Non-pigmented ciliary epithelial cell (primary cell): ENCODE measurements at regions not wholly inside any gene's neighbourhood (a gene's known extent, or its start where the extent isn't known, plus 50 kb on each side); places are given as distances from the start of the nearest gene placed in this dataset.
"Not testable (repeated sequence)": the region's sequence is repeated elsewhere in the genome, so short reads cannot be mapped to it uniquely, and the experiment has no call there.

Experiments used
- DNase-seq: peaks from one replicate; pipeline ENCODE4 v3.0.0-alpha.2; 2010; ENCODE audit warnings: low read depth

DNA sequence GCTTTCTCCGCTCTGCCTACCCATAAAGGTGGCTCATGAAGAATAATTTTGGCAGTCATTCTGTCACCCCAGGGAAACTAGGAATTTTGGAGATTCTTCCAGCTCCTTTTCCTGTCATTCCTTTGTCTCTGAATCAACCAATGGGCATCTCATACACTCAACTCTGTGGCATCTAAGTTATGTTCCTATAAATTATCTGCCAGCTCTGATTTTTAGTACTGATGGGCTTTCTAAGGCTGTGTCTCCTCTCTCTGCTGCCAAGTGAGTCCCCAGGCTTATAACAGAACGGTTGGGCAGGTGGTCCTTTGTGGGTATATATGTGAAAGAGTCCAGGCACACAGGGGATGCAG lies 226.8 kb downstream of the NMUR2 start:
- no peak for DNase-seq

DNA sequence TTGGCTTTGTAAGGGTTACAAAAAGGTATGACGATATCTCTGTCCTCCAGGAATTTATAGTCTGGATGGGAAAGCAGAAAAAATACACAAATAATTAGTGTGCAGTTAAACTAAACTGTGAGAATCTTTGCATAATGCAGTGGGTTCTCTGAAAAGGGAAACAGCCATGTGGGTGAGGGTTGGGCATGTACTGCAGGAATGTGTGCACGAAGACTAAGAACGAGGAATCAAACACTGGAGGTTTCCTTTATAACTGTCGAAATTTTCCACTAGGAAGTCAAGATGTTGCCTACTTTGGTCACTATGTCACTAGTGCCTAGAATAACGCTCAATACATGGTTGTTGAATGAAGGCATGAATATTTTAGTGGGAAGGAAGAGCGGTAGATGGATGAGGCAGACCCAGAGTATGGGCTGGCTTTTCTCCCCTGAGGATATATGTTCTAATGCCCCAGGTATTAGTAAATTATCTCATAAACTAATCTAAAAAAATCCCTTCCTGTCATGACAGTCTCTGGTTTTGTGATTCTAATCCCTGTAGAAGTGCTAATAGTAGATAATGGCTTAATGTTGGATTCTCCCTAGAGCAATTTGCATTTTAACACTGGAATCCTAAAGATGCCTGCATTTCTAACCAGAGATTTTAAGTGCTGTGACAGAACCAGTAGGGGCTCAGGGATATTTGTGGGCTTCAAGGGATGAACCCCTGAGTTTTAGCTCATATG lies 227.3 kb downstream of the NMUR2 start:
- DNase-seq: no peak

- no peak for DNase-seq
These were observed 233.2 kb downstream of the NMUR2 start for GRCh38 chr5:152171888-152172287.

DNA sequence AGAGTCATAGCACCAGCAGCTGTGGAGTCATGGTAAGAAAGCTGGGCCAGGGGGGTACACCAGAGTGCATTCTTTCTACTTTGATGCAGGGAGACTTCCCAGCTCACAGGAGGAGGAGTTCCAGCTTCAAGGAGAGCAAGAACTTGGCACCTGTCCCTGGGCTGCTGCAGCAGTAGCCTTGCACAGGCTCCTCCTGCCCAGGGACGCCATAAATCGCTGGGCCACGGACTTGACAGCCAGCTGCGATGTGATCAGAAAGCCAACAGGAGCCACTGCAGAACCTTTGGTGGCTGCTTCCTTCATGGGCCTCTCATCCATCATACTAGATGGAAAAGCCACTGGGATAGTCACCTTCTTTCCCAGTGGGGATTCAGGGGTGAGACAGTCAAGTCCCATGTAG lies 234.7 kb downstream of the NMUR2 start:
- no peak for DNase-seq

- DNase-seq: no peak
These were observed 240.2 kb upstream of the GLRA1 start for GRCh38 chr5:152164860-152165259.

- DNase-seq: not testable (repeated sequence)
These were observed 235.2 kb upstream of the GLRA1 start for GRCh38 chr5:152159894-152160293.

GRCh38 chr5:152154452-152154851 lies 229.8 kb upstream of the GLRA1 start:
- not testable (repeated sequence) for DNase-seq

DNA sequence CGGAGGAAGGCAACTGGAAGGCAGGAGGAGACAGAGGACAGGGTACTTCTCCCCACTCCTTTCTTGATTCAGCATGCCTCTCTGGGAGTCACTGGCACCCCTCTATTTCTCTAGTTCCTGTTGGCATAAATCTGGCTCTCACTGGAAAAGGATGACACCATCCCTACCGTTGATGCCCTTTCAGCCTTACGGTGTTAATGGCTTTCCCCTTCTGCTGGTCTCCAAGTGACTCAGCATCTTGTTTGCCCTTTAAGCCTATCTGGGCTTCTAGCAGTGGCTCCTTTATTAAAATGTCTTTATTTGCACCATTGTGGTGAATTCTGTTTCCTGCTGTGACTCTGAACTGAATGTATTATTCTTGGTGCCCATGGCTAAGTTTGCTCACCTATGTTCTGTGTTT lies 227.3 kb upstream of the GLRA1 start:
- DNase-seq: no peak

GRCh38 chr5:152151113-152151512 lies 226.5 kb upstream of the GLRA1 start:
- no peak for DNase-seq

DNA sequence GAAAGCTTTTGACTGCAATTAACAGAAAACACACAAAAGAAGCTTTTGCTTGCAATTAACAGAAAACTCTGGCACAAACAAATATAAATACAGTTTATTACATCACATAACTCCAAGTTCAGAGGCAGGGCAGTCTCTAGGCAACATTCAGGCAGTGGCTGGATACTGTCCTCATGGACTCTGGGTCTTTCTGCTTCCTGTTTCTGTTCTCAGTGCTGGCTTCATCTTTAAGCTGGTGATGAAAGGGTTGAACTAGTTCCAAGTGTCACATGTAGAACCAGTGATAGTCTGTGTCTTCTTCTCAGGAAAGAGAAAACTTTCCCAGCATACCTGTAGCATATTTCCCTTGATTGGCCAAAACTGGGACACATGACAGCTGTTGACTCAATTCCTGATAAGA lies 222.6 kb upstream of the GLRA1 start:
- DNase-seq: no peak

DNA sequence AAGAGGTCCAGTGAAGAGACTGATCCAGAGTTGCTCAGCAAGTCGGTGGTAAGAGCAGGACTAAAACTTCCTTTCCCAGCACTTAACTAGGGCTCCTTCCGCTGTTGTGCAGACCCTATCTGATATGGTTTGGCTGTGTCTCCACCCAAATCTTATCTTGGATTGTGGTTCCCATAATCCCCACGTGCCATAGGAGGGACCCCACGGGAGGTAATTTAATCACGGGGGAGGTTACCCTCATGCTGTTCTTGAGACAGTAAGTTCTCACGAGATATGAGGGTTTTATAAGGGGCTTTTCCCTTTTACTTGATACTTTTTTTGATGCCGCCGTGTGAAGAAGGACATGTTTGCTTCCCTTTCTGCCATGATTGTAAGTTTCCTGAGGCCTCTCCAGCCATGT lies 221.9 kb upstream of the GLRA1 start:
- no peak for DNase-seq

DNA sequence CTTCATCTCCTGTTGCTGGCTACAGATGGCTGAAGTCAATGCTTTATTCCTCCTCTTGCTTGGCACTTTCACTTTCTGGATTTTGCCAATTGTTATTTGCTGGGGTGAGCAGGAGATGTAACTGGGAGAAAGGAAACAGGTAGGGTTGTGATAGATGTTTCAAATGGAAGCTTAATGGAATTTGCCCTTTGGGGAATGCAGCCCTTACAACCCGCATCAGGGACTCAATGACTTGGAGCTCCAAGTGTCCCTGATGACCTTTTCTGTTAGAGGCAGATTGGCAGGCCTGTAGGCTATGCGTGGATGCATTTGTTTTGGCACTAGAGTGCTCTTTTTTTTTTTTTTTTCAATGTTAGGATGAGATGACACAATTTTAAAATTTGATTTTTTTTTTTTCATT lies 219.9 kb upstream of the GLRA1 start:
- DNase-seq: no peak

GRCh38 chr5:152144030-152144429 lies 219.4 kb upstream of the GLRA1 start:
- no peak for DNase-seq

DNA sequence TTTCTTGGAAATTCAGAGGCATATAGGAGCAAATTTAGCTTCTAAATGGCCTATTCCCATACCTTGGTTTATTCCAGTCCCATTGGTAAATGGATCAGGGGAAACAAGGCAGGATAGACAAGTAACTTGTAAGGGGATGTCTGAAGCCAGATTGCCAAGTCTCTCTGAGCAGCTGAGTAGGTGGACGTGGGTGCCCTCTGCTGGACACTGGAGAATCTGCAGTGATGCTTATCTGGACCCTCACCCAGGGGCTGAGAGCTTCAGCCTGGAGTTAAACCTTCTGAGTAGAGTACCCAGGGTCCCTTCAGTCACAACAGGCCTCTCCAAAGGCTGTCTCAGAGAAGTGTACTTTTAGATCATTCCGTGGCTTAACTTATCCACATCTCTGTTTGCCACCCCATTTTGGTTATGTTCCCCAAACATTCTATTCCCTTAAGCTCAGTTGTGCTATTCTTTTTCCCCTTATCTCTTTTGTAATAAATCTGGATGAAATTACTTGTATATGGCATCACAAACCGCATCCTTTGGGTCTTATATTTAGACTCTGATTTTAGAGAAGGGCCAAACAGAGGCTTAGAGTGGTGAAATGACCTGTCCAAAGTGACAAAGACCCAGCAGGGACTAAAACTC lies 218.3 kb upstream of the GLRA1 start:
- peak; percentile 8 for DNase-seq

- DNase-seq: no peak
These were observed 215.7 kb upstream of the GLRA1 start for GRCh38 chr5:152140347-152140746.

DNA sequence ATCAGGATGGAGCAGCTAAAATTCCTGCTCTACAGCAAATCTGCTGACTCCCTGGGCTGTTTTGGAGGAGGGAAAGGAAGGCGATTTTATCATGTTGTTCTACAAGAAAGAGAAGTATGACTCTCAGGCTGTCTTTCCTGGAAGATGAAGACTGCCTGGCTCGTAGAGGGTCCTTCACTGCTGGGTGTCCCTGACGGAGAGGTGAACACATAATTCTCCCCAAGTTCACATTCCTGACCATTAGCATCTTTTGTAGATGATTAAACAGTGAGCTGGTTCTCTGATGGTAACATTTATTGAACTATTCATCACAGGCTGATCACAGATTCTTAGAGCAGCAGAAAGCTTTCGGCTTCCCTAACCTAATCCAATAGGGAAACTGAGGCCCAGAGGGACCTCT lies 212.4 kb upstream of the GLRA1 start:
- DNase-seq: no peak

DNA sequence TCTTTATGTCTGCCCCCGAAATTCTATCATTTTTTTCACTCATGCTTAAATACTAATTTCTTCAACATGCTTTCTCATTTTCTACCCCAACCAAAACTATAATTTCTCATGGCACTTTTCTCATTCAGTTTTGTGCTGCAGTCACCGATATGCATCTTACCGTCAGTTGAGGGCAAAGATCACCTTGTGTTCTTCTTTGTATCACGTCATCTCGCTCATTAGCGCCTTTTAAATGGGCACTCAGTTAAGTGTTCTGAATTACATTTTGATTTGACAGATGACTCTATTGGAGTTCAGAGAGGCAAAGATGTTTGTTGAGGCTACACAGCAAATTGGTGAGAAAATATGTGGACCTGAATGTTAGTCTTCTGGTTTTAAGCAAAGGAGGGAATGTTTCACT lies 211.7 kb upstream of the GLRA1 start:
- DNase-seq: no peak

DNA sequence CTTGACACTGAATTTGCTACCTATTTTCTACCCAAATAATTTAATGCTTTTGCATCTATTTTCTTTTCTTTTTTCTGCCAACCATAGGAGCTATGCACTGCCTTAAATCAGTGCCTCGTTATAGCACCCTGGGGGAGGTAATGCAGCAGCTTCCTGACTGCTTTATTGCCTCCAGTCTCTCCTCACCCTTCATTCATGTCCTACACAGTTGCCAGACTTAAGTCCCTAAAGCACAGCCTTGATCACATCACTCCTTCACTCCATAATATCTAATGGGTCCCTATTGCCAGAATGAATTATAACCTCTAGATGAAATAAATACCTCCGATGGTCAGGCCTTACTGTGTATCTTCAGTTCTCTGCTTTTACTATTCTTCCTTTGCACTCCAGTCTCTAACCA lies 211.2 kb upstream of the GLRA1 start:
- no peak for DNase-seq

DNA sequence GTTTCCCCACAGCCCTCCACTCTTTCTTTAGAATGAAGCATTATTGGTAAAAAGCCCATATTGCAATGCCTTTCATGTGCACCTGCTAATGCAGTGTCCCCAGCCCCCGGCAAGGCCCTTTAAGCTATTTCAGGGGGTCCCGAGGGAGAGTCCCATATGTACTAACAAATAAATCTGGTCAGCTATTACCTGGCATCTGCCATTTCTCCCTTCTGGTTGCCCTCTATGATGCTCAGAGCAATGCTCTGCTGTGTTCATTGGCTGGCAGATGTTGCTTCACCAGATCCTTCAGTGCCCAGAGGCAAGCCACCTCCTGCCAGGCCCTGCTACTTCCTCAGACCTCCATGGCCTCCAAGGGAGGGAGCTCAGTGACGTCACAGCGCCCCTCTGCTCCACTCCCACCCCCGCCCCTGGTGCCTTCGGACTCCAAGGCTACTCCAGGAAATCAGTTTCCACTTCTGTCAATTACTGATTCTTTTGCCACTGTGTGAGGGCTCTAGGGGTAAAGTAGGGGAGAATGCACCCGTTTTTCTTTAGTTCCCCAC lies 201.1 kb upstream of the GLRA1 start:
- DNase-seq: no peak

DNA sequence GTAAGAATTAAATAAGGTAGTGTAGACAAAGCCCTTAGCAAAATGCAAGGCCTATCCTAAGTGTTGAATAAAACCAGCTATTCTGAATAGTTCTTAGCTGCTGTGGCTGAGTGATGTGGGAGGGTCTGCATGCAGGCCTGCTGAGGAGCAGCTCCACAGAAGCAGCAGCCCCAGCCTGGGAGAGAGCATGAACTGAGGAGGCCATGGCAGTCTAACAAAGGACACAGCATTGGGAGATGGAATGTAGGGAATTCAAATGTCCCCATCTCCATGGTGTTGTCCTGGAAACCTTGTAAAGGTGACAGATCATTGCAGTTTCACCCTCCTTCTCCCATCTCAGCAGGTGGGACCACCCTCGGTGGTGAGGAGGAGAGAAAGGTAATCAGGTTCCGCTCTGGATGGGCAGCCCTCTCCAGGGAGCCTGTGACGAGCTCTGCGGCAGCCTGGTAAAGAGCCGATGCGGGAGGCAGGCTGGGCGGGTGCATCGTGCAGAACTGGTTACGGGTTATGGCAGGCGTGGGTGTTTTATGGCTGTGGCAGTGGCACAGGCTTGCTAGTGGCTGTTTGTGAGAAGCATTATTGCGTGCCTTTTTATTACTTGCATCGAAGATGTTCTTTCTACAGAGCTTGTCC lies 199.9 kb upstream of the GLRA1 start:
- DNase-seq: no peak

DNA sequence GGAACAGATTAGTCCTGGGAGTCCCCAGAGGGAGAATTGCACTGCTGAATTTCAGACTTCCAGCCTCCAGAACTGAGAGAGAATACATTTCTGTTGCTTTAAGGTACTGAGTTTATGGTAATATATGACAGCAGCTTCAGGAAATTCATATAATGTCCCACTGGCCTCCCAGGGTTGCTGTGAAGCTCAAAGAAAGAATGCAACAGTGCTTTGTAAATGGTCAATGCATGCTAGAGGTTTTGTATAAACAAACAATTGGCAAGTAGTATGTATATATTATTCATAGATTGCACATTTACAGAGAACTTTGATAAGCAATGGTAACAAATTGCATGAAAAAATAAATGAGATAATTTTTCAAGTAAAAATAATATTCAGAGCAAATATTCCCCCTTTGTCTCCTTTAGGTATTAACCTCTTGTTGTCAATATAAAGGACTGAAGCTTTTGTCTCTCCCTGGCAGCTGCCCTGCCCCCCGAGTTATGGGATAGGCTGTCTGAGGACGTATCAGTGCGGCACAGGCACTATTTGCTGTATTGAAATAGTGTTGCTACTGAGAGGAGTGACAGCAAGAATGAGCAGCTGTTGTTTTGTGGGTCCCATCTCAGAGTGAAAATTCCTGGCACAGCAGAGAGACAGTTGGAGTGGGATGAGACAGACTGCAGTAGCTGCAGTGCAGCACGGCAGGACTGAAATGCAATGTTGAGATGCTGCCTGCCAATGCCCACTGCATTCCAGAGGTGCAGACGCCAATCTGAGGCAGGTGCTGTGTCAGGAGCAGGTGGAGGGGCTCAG lies 194.2 kb upstream of the GLRA1 start:
- DNase-seq: no peak

DNA sequence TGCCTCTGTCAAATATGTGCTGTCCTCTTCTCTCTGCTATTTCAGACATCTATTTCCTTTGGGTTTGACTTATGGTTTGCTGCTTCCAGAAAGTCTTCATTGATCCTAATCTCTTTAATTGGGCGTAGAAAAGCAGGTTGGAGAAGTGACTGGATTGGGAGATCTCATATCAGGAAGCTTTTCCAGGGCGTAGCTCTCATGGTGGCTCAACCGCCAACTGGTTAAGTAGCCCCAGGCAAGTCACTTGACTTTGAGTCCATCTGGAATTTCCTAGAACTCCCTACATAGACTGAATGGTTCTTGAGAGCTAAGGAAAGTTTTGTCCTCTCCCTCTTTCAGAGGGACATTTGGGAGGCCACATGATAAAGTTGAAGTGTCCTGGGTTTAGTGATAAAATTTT lies 192.3 kb upstream of the GLRA1 start:
- no peak for DNase-seq

GRCh38 chr5:152113401-152113800 lies 188.8 kb upstream of the GLRA1 start:
- DNase-seq: no peak
